IPS DF 19.7 (cell line): ENCODE measurements at regions not wholly inside any gene's neighbourhood (a gene's known extent, or its start where the extent isn't known, plus 50 kb on each side); places are given as distances from the start of the nearest gene placed in this dataset.

Source experiments
- DNase-seq: peaks from one replicate; pipeline ENCODE4 v3.0.0-alpha.2; 2013; ENCODE audit warnings: low read depth, low spot score

- DNase-seq, result no peak
Observed at GRCh38 chrX:68947882-68948605, 119.2 kb downstream of the EFNB1 start.

DNA sequence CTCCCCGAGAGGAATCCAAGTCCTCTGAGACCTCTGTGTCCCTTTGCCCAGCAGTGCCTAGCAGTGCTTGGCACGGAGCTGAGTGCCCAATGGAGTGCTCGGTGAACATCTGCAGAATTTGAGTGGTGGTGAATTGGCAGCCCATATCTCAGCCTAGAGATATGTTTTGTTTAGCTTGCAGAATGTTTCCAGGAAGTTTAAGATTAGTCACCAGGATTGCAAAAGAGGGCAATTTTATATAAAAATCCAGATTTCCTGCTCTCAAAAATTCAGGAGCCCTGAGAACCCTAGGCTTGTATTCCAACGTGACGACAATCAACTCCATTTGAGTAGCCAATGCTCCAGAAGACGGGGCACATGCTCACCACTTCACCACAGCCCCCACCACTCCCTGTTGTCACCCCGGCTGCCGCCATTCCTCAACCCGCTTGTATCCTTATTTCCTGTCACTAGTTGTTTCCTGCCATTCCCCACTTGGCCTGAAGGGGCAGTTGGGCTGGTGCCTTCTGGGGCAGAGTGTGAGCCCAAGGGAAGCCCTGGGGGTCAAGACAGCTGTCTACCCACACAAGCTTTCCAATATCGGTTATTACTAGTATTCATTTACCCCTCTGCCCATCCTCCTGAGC is 116.9 kb downstream of the EFNB1 start:
- DNase-seq, result no peak

DNA sequence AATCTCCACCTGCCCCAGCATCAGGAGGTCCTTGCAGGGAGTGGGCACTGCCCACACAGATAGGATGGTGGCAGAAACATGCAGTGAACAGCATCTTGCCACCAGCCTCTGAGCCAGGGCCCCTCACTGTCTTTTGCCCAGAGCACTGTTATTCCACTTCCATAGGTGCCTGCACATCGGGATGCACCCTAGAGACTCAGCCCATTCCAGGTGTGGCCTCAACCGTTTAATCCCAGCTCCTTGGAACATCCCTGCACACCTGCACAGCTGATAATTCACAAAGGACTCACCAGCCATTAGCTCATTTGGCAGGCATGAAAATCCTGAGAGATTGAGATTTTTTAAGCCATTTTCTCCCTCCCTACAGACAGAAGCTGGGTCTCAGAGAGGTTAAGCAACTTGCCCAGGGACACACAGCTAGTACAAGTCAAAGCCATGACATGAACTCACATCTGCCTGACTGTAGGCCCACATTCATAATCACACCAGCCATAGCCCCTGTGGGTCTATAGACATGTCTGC is 116.3 kb downstream of the EFNB1 start:
- no peak for DNase-seq

GRCh38 chrX:68944211-68944610 is 115.4 kb downstream of the EFNB1 start:
- DNase-seq, result no peak

- no peak for DNase-seq
Observed at GRCh38 chrX:68942840-68943239, 114.0 kb downstream of the EFNB1 start.

- DNase-seq, result no peak
Observed at GRCh38 chrX:68942104-68942503, 113.3 kb downstream of the EFNB1 start.

DNA sequence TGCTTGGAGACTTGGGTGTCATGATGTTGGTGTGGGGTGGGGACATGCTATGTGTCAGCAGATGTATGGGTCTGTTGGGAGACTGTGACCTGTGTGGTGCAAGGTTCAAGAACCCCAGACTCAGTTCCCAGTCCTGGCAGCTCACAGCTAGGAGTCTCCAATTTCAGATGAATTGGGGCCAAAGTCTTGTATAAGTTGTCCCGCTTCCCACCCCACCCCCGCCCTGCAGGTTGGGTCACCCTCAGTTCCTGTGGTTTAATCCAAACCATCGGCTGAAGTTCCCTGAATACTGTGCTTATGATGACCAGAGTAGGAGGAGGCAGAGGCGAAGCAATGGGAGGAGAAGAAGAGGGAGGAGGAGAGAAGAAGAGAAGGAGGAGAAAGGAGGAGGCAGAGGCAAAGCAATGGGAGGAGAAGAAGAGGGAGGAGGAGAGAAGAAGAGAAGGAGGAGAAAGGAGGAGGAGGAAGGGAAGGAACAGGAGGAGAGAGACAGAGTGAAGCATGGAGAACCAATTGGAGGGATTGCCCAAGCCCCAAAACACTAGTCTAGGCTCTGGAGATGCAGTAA is 112.6 kb downstream of the EFNB1 start:
- DNase-seq, result no peak

GRCh38 chrX:68940601-68941000 is 111.8 kb downstream of the EFNB1 start:
- no peak for DNase-seq

DNA sequence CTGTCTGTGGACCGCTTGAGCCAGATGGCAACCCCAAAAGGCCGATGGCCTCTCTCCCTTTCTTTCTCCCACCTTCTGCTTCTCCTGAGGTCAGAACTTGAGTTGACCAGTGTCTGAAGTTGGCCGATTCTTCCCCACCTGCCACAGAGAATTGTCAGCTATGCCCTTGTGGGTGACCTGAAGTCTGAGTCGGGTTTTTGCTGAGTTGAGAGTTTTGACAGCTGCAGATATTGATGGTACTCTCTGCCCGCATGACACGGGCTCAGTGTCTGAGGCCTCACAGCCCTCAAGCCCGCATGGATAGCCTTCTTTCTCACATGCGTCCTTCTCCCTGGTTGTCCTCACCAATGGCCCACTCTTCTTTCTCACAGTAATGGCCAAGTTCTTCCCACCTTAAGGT is 111.0 kb downstream of the EFNB1 start:
- DNase-seq, result no peak

GRCh38 chrX:68938244-68939004 is 109.6 kb downstream of the EFNB1 start:
- no peak for DNase-seq

GRCh38 chrX:68937581-68937980 is 108.8 kb downstream of the EFNB1 start:
- no peak for DNase-seq

DNA sequence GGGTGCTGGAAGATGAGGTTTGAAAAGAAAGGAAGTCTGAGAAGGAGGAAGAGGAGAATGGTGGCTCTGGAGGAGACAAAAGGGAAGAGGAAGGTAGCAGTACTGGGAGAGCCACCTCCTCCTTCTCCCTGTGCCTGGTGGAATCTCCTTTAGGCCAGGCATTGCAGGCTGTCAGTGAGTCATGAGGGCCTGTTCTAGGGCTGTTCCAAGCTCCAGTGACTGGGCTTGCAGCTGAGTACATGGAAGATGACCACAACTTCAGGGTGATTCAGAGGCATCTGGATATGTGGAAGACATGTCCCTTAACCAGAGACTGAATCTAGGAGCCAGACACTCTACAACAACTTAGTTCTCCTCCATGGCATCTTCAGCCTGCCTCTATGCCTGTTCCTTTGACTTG is 107.8 kb downstream of the EFNB1 start:
- no peak for DNase-seq

- no peak for DNase-seq
Observed at GRCh38 chrX:68936126-68936525, 107.3 kb downstream of the EFNB1 start.

DNA sequence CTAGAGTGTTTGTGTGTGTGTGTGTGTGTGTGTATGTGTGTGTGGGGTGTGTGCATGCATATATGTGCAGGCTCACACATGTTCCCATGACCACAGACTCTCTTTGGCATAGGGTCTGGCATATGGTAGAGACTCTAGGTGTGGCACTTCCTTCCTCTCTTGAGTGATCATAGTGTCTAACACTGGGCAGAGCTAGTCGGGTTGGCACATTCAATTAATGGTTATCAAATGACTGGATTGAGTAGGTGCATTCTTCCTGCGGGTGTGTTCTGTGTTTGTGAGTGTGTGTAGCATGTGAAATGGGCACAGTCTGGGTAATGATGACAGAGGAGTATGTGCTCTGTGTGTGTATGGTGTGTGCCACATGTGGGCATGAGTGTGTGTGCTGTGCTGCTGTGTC is 106.5 kb downstream of the EFNB1 start:
- DNase-seq, result no peak

DNA sequence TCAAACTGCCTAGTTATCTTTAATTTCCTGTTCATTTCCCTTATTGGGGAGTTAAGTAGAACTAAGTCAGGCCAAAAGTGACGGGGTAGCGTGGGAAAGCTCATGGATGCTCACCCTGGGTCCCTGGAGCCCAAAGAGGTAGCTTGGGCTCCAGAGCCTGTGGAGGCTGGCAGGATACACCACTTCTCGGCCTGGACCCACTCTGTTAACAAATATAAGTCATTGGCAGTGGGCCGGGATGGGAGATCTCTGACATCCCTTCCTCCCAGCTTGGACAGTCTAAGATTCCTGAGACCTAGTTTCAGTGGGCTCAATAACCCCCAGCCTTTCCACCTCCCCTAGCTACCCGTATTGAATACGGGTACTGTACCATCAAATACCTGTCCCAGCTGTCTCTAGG is 106.1 kb downstream of the EFNB1 start:
- DNase-seq, result no peak

DNA sequence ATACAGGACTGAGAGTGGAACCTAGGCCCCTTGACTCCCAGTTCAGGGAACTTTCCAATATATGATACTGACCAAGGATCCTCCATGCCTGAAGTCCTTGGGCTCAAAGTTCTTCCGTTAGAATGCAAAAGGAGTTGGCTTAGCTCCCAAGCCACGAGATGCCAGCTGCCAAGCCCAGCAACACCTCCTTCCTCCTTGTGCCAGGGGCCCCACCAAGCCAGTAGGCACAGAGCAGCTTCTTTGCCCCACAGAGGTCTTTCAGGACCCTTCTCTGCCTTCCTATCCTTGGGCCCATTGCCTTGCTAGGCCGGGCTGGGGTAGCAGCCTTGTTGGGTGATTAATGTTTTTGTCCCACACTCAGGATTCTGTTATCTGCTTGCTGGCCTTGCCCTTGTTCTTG is 105.6 kb downstream of the EFNB1 start:
- DNase-seq, result no peak

DNA sequence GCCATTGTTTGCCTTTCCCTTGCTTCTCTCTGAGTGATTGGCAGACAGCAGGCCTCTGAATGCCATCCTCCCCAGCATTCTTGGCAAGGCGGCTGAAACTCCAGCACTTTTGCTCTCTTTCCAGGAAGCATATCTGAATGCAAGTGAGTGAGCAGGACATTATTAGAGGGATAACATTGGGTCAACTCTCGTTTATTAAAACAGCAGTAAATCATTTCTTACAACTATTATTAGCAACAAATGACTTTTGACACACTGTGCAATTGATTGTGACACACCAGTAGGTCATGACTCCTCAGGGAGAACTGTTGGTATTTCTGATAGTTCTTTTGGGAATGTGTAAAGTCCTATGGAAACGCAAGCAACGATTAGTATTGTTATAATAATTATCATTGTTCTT is 103.8 kb downstream of the EFNB1 start:
- DNase-seq, result no peak

GRCh38 chrX:68931345-68931744 is 102.5 kb downstream of the EFNB1 start:
- DNase-seq, result no peak

DNA sequence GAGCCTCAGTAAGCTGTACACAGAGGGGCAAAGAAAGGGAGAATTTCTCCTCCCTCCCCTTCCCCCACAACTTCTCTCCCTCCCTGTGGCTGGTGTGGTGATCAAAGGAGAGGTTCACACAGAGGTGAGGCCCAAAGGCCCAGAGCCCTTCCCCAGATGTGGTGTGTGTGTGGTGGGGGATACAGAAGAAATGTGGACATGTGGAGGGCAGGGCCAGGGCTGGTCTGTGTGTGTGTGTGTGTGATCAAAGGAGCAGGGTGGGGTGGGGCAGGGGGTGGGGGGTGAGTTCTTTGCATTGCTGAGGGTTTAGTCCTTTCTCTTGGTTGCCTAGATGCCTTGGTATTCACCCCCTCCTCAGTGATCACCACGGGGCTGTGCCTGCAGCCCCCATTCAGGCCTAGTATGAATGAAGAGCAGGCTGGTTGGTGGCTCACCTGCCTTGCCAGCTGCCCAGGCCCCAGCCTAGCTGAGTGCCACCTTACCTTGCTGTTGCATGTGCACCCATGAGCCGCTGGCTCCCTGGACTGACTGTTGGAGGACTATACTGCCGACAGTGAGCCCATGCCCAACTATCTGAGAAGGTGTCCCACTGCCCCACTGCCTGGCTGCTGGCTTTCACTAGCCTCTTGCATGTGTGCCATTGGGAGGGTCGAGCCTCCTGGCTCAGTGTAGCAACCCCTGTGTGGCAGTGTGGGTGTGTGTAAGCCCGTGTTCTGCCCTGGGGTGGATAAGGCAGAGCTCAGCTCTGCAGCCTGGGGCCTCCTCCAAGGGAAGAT is 101.9 kb downstream of the EFNB1 start:
- no peak for DNase-seq

GRCh38 chrX:68929332-68930150 is 100.7 kb downstream of the EFNB1 start:
- no peak for DNase-seq

GRCh38 chrX:68928401-68928800 is 99.6 kb downstream of the EFNB1 start:
- no peak for DNase-seq
